ENCODE measurements at regions not wholly inside any gene's neighbourhood (a gene's known extent, or its start where the extent isn't known, plus 50 kb on each side); places are given as distances from the start of the nearest gene placed in this dataset.

- TF ChIP-seq MXI1 (IDR thresholded peaks at IDR 0.05; ENCODE audit: borderline replicate concordance, low read depth, low read length) (no peak), RAD21 (IDR thresholded peaks at IDR 0.05; ENCODE audit: low read length) (no peak), CTCF (conservative IDR thresholded peaks at IDR 0.05; ENCODE audit: low read depth, low read length) (no peak), ELK1 (IDR thresholded peaks at IDR 0.05; ENCODE audit: borderline replicate concordance, low read depth, low read length) (no peak), POLR2A (IDR thresholded peaks at IDR 0.05; ENCODE audit: low read depth, low read length) (no peak), RCOR1 (IDR thresholded peaks at IDR 0.05; ENCODE audit: insufficient replicate concordance, low read length) (no peak), MAZ (IDR thresholded peaks at IDR 0.05; ENCODE audit: borderline replicate concordance, low read depth, low read length) (no peak), FOS (IDR thresholded peaks at IDR 0.05; ENCODE audit: low read depth, low read length) (no peak), NFE2L2 (IDR thresholded peaks at IDR 0.05; ENCODE audit: low read depth, low read length) (no peak), CEBPB (IDR thresholded peaks at IDR 0.05; ENCODE audit: low read depth, low read length) (no peak), SMC3 (IDR thresholded peaks at IDR 0.05; ENCODE audit: low read depth, low read length) (no peak), USF2 (IDR thresholded peaks at IDR 0.05; ENCODE audit: low read depth, low read length) (no peak), BHLHE40 (IDR thresholded peaks at IDR 0.05; ENCODE audit: low read depth, low read length) (no peak), CHD1 (IDR thresholded peaks at IDR 0.05; ENCODE audit: low read depth, low read length) (no peak)
Measured at GRCh38 chr12:47585507-47585906, 120.3 kb downstream of the RPAP3 start.
